PC-3 (cell line): ENCODE measurements at regions not wholly inside any gene's neighbourhood (a gene's known extent, or its start where the extent isn't known, plus 50 kb on each side); places are given as distances from the start of the nearest gene placed in this dataset.

ENCODE experiments used
- ATAC-seq: fragments of 200-7000 bp; cut with Tn5 transposase; 2 replicates; pipeline ENCODE4 v1.9.1; 2020; ENCODE audit warnings: mild to moderate bottlenecking, moderate library complexity
- BruUV-seq: library from RNA; stranded (reverse); fragments of 400-500 nt; replicated peaks from 2 replicates; lab custom pipeline; 2021; lab: Mats Ljungman, UMichigan
- CTCF ChIA-PET: fragments of 300-600 bp; sonication (Branson Sonifier 250); formaldehyde crosslinking; loops from one replicate; lab custom pipeline; 2022; ENCODE audit warnings: antibody characterized with exemption; lab: Charles Lee
- POLR2A ChIA-PET: fragments of 300-600 bp; sonication (Branson Sonifier 250); formaldehyde crosslinking; loops from one replicate; lab custom pipeline; 2022; ENCODE audit warnings: antibody characterized with exemption; ENCODE audit not compliant: unreplicated experiment; lab: Charles Lee
- DNase-seq: peaks from one replicate; pipeline ENCODE4 v3.0.0-alpha.2; 2015
- H2AFZ ChIP-seq: fragments of 300-600 bp; sonication (generic); 2 replicates; pipeline ENCODE4 v1.6.0; 2016; ENCODE audit warnings: antibody characterized with exemption, low read length
- H3F3A ChIP-seq: fragments of 300-600 bp; sonication (generic); one replicate; pipeline ENCODE4 v1.6.0; 2017; ENCODE audit warnings: antibody characterized with exemption, low read length, control low read depth, mild to moderate bottlenecking; ENCODE audit not compliant: unreplicated experiment
- H3K27ac ChIP-seq: fragments of 300-600 bp; sonication (generic); 2 replicates; pipeline ENCODE4 v1.5.1; 2016; ENCODE audit warnings: mild to moderate bottlenecking, low read length
- H3K27me3 ChIP-seq: fragments of 300-600 bp; sonication (generic); 2 replicates; pipeline ENCODE4 v1.6.1; 2016; ENCODE audit warnings: low read length, mixed read lengths
- H3K36me3 ChIP-seq: fragments of 300-600 bp; sonication (generic); 2 replicates; pipeline ENCODE4 v1.6.1; 2016; ENCODE audit warnings: low read depth, mixed run types, low read length, mixed read lengths
- H3K4me1 ChIP-seq: fragments of 300-600 bp; sonication (generic); 2 replicates; pipeline ENCODE4 v1.5.1; 2016; ENCODE audit warnings: low read length; ENCODE audit not compliant: insufficient read depth
- H3K4me2 ChIP-seq: fragments of 300-600 bp; sonication (generic); 2 replicates; pipeline ENCODE4 v1.6.0; 2016; ENCODE audit warnings: low read length
- H3K4me3 ChIP-seq: fragments of 300-600 bp; sonication (generic); 2 replicates; pipeline ENCODE4 v1.5.1; 2016; ENCODE audit warnings: mild to moderate bottlenecking, low read length, mixed read lengths
- H3K79me2 ChIP-seq: fragments of 300-600 bp; sonication (generic); 2 replicates; pipeline ENCODE4 v1.6.1; 2017; ENCODE audit warnings: low read length, mixed read lengths
- H3K9ac ChIP-seq: fragments of 300-600 bp; sonication (generic); 2 replicates; pipeline ENCODE4 v1.6.0; 2016; ENCODE audit warnings: mild to moderate bottlenecking, low read length
- H3K9me2 ChIP-seq: fragments of 300-600 bp; sonication (generic); replicated peaks from 2 replicates; pipeline ENCODE4 v1.6.1; 2016; ENCODE audit warnings: mixed run types, low read length, mixed read lengths
- H3K9me3 ChIP-seq: fragments of 300-600 bp; sonication (generic); 2 replicates; pipeline ENCODE4 v1.6.1; 2016; ENCODE audit warnings: low read length, mixed read lengths
- H4K20me1 ChIP-seq: fragments of 300-600 bp; sonication (generic); 2 replicates; pipeline ENCODE4 v1.6.1; 2016; ENCODE audit warnings: low read length, mixed read lengths
- CTCF ChIP-seq: fragments of 300-600 bp; sonication (generic); conservative IDR thresholded peaks from 2 replicates; pipeline ENCODE4 v1.5.1; 2017; ENCODE audit warnings: antibody characterized with exemption, low read depth, mild to moderate bottlenecking, low read length
- EZH2 ChIP-seq: fragments of 300-600 bp; sonication (generic); IDR thresholded peaks from one replicate; pipeline ENCODE4 v1.6.1; 2017; ENCODE audit warnings: antibody characterized with exemption, mild to moderate bottlenecking, low read length; ENCODE audit not compliant: unreplicated experiment
- EZH2phosphoT487 ChIP-seq: fragments of 300-600 bp; sonication (generic); IDR thresholded peaks from 2 replicates; pipeline ENCODE4 v1.6.1; 2018; ENCODE audit warnings: mild to moderate bottlenecking, antibody characterized with exemption, low read length, borderline replicate concordance
- intact Hi-C: fragments of 100-400 bp; cut with micrococcal nuclease; formaldehyde crosslinking; loops from 2 replicates; pipeline ENCODE4 v1.9.0; 2023

- Histone ChIP-seq H3K4me2 (no peak overlapping the region), H3K9ac (no peak overlapping the region), H2AFZ (no peak overlapping the region), H3K79me2 (no peaks in the 10 kb centered on the region), H3K4me1 (0 out of 2 replicates have a peak, but pooled peaks cover under 1% of the 10 kb centered on the region), H3K4me3 (no peak overlapping the region), H3K9me3 (peaks cover 11% of the 10 kb centered on the region), H3K27ac (no peak overlapping the region), H3F3A (no peaks in the 10 kb centered on the region), H3K27me3 (0 out of 2 replicates have a peak, but pooled peaks cover 4% of the 10 kb centered on the region), H3K36me3 (no peaks in the 10 kb centered on the region), H4K20me1 (no peaks in the 10 kb centered on the region), H3K9me2 (no peaks in the 10 kb centered on the region)
- intact Hi-C loops, result no loop called here
- ATAC-seq (no peak), DNase-seq (no peak)
- CTCF ChIA-PET, result no interaction called here
- BruUV-seq, result no TSS peak
- POLR2A ChIA-PET, result no interaction called here
- TF ChIP-seq CTCF, result no peak
- TF ChIP-seq EZH2phosphoT487, result no peak
- no peak for TF ChIP-seq EZH2
These were observed 138.9 kb upstream of the RARB start for GRCh38 chr3:25289156-25289555.

- no peaks in the 10 kb centered on the region for H3K4me1 ChIP-seq
- no peak overlapping the region for H3K4me3 ChIP-seq
- H3K9me2 ChIP-seq, result no peaks in the 10 kb centered on the region
- no peaks in the 10 kb centered on the region for H4K20me1 ChIP-seq
- CTCF ChIA-PET, result no interaction called here
- no peak overlapping the region for H3K9ac ChIP-seq
- no peak overlapping the region for H3K4me2 ChIP-seq
- H3K27ac ChIP-seq, result no peak overlapping the region
- POLR2A ChIA-PET, result no interaction called here
- ATAC-seq, result no peak
- H2AFZ ChIP-seq, result no peak overlapping the region
- no TSS peak for BruUV-seq
- no peaks in the 10 kb centered on the region for H3K36me3 ChIP-seq
- intact Hi-C loops, result no loop called here
- no peaks in the 10 kb centered on the region for H3K79me2 ChIP-seq
- 0 out of 2 replicates have a peak, but pooled peaks cover 4% of the 10 kb centered on the region for H3K27me3 ChIP-seq
- peaks cover 11% of the 10 kb centered on the region for H3K9me3 ChIP-seq
- no peak for DNase-seq
- TF ChIP-seq EZH2 (no peak), CTCF (no peak)
- H3F3A ChIP-seq, result no peaks in the 10 kb centered on the region
These were observed 138.4 kb upstream of the RARB start for GRCh38 chr3:25289663-25290062.

GRCh38 chr3:25291481-25291905 lies 136.6 kb upstream of the RARB start:
- no peak overlapping the region for H3K27ac ChIP-seq
- no peaks in the 10 kb centered on the region for H3K79me2 ChIP-seq
- H3K4me3 ChIP-seq, result no peak overlapping the region
- DNase-seq (no peak), ATAC-seq (no peak)
- H3K9ac ChIP-seq, result no peak overlapping the region
- no TSS peak for BruUV-seq
- ChIA-PET CTCF (no interaction called here), POLR2A (no interaction called here)
- 0 out of 2 replicates have a peak, but pooled peaks cover 3% of the 10 kb centered on the region for H3K27me3 ChIP-seq
- H4K20me1 ChIP-seq, result no peaks in the 10 kb centered on the region
- intact Hi-C loops, result no loop called here
- H3K4me1 ChIP-seq, result no peaks in the 10 kb centered on the region
- H3F3A ChIP-seq, result no peaks in the 10 kb centered on the region
- TF ChIP-seq EZH2phosphoT487, result no peak
- TF ChIP-seq CTCF, result no peak
- no peak for TF ChIP-seq EZH2
- no peak overlapping the region for H3K4me2 ChIP-seq
- no peak overlapping the region for H2AFZ ChIP-seq
- H3K36me3 ChIP-seq, result no peaks in the 10 kb centered on the region
- no peaks in the 10 kb centered on the region for H3K9me3 ChIP-seq
- no peaks in the 10 kb centered on the region for H3K9me2 ChIP-seq
